HCT116 (cell line): ENCODE measurements at regions not wholly inside any gene's neighbourhood (a gene's known extent, or its start where the extent isn't known, plus 50 kb on each side); places are given as distances from the start of the nearest gene placed in this dataset.

Source experiments
- ATAC-seq: fragments of 200-7000 bp; cut with Tn5 transposase; 2 replicates; pipeline ENCODE4 v1.9.1; 2020; ENCODE audit warnings: mild to moderate bottlenecking, moderate library complexity
- BruUV-seq: library from RNA; stranded (reverse); fragments of 400-500 nt; replicated peaks from 2 replicates; lab custom pipeline; 2021; lab: Mats Ljungman, UMichigan
- CTCF ChIA-PET: fragments of 300-600 bp; sonication (Branson Sonifier 250); formaldehyde crosslinking; loops from one replicate; lab custom pipeline; 2021; ENCODE audit warnings: antibody characterized with exemption; lab: Charles Lee
- POLR2A ChIA-PET: fragments of 300-600, 350-600 bp; sonication (Branson Sonifier 250); formaldehyde crosslinking; loops from one replicate; lab custom pipeline; 2021; ENCODE audit warnings: antibody characterized with exemption; lab: Charles Lee
- RAD21 ChIA-PET, 2 experiments: fragments of 300-600 bp; sonication (Branson Sonifier 250); formaldehyde crosslinking; loops; one replicate each; lab custom pipeline; 2023; ENCODE audit warnings: low total read pairs in 2 of 2; ENCODE audit not compliant: uncharacterized antibody in 2 of 2, unreplicated experiment in 2 of 2, low non-redundant PET in 1 of 2; lab: Charles Lee
- DNase-seq: peaks from one replicate; pipeline ENCODE4 v3.0.0-alpha.2; 2010; ENCODE audit warnings: low read depth, low spot score
- H2AFZ ChIP-seq: fragments of 200-600 bp; shearing (Covaris generic), sonication (generic); 2 replicates; pipeline ENCODE4 v1.6.1; 2017; ENCODE audit warnings: low read depth, mixed run types, mixed read lengths, antibody characterized with exemption, low read length; ENCODE audit not compliant: poor library complexity, severe bottlenecking
- H3K27ac ChIP-seq: 2 replicates; pipeline ENCODE4 v1.5.1; 2012; ENCODE audit warnings: low read depth, low read length
- H3K27me3 ChIP-seq: fragments of 200-600 bp; sonication (generic); 2 replicates; pipeline ENCODE4 v1.6.1; 2016; ENCODE audit warnings: mixed run types, low read length, mixed read lengths; ENCODE audit not compliant: insufficient read depth
- H3K36me3 ChIP-seq, 2 experiments: fragments of 200-500 bp in 1 of 2; fragments of 200-600 bp in 1 of 2; sonication (Bioruptor generic) in 1 of 2; sonication (generic) in 1 of 2; 2 replicates each; pipeline versions ENCODE4 v1.5.1 to v1.6.1; 2014 to 2016; ENCODE audit warnings: low read length in 2 of 2, inconsistent platforms in 1 of 2, mixed read lengths in 1 of 2, mixed run types in 1 of 2; ENCODE audit not compliant: insufficient read depth in 2 of 2, control insufficient read depth in 1 of 2
- H3K4me1 ChIP-seq, 2 experiments: fragments of 200-600 bp in 1 of 2; sonication (generic) in 1 of 2; 2 replicates each; pipeline versions ENCODE4 v1.5.1 to v1.6.1; 2012 to 2017; ENCODE audit warnings: low read length in 2 of 2, inconsistent platforms in 1 of 2, mild to moderate bottlenecking in 1 of 2, mixed read lengths in 1 of 2, mixed run types in 1 of 2, moderate library complexity in 1 of 2; ENCODE audit not compliant: insufficient read depth in 2 of 2, control insufficient read depth in 1 of 2
- H3K4me2 ChIP-seq: fragments of 200-600 bp; sonication (generic); 2 replicates; pipeline ENCODE4 v1.6.1; 2017; ENCODE audit warnings: mixed run types, low read length, mixed read lengths
- H3K4me3 ChIP-seq, 2 experiments: fragments of 200-600 bp in 1 of 2; sonication (generic) in 1 of 2; replicated peaks in 1 of 2; 2 replicates each; pipeline ENCODE4 v1.5.1; 2011 to 2016; ENCODE audit warnings: low read length in 2 of 2, control low read depth in 1 of 2, low read depth in 1 of 2, mild to moderate bottlenecking in 1 of 2, mixed read lengths in 1 of 2, mixed run types in 1 of 2
- H3K79me2 ChIP-seq: fragments of 200-600 bp; sonication (generic); 2 replicates; pipeline ENCODE4 v1.6.1; 2017; ENCODE audit warnings: mild to moderate bottlenecking, mixed run types, low read length, moderate library complexity, mixed read lengths; ENCODE audit not compliant: insufficient read depth
- H3K9ac ChIP-seq: fragments of 200-600 bp; sonication (generic); 2 replicates; pipeline ENCODE4 v1.6.1; 2016; ENCODE audit warnings: low read length, mixed read lengths
- H3K9me2 ChIP-seq: fragments of 200-600 bp; sonication (generic), shearing (Covaris generic); 2 replicates; pipeline ENCODE4 v1.6.1; 2017; ENCODE audit warnings: mixed run types, mild to moderate bottlenecking, moderate library complexity; ENCODE audit not compliant: insufficient read depth
- H3K9me3 ChIP-seq, 2 experiments: fragments of 200-500 bp in 1 of 2; fragments of 200-600 bp in 1 of 2; sonication (Bioruptor generic) in 1 of 2; sonication (generic) in 1 of 2; 2 replicates each; pipeline ENCODE4 v1.6.1; 2014 to 2017; ENCODE audit warnings: low read length in 2 of 2, mixed read lengths in 2 of 2, inconsistent platforms in 1 of 2, low read depth in 1 of 2, mild to moderate bottlenecking in 1 of 2, mixed run types in 1 of 2, moderate library complexity in 1 of 2; ENCODE audit not compliant: control insufficient read depth in 1 of 2, insufficient read depth in 1 of 2
- H4K20me1 ChIP-seq: fragments of 200-600 bp; sonication (generic), shearing (Covaris generic); 2 replicates; pipeline ENCODE4 v1.6.1; 2017; ENCODE audit warnings: mixed run types, mild to moderate bottlenecking, moderate library complexity; ENCODE audit not compliant: insufficient read depth
- CBX3 ChIP-seq: IDR thresholded peaks from 2 replicates; pipeline ENCODE4 v1.6.1; 2012; ENCODE audit warnings: low read depth
- EGR1 ChIP-seq: IDR thresholded peaks from 2 replicates; pipeline ENCODE4 v1.6.1; 2012; ENCODE audit warnings: low read depth
- ELF1 ChIP-seq: IDR thresholded peaks from 2 replicates; pipeline ENCODE4 v1.6.1; 2012; ENCODE audit warnings: low read depth, borderline replicate concordance
- JUND ChIP-seq: IDR thresholded peaks from 2 replicates; pipeline ENCODE4 v1.6.1; 2012
- POLR2A ChIP-seq: IDR thresholded peaks from 2 replicates; pipeline ENCODE4 v1.7.0; 2011; ENCODE audit warnings: borderline replicate concordance; ENCODE audit not compliant: insufficient read depth, insufficient read length; ENCODE audit errors: extremely low read depth
- POLR2AphosphoS5 ChIP-seq: IDR thresholded peaks from 2 replicates; pipeline ENCODE4 v1.6.1; 2011; ENCODE audit warnings: mild to moderate bottlenecking, low read depth, low read length, moderate library complexity
- SIN3A ChIP-seq: IDR thresholded peaks from 2 replicates; pipeline ENCODE4 v1.6.1; 2012; ENCODE audit warnings: low read depth
- SRF ChIP-seq: IDR thresholded peaks from 2 replicates; pipeline ENCODE4 v1.6.1; 2012; ENCODE audit warnings: low read depth
- YY1 ChIP-seq: IDR thresholded peaks from 2 replicates; pipeline ENCODE4 v1.6.1; 2011; ENCODE audit warnings: low read length, low read depth, moderate library complexity, mild to moderate bottlenecking; ENCODE audit not compliant: insufficient replicate concordance; ENCODE audit errors: extremely low read depth
- ZFX ChIP-seq: fragments of 450-650 bp; IDR thresholded peaks from 2 replicates; pipeline ENCODE4 v1.6.1; 2017
- intact Hi-C: fragments of 100-400 bp; cut with micrococcal nuclease; formaldehyde crosslinking; loops from 2 replicates; pipeline ENCODE4 v1.10.0; 2022
- TF ChIP-seq, protein P1 (sequence below): IDR thresholded peaks from 2 replicates; pipeline ENCODE4 v1.6.1; 2012; ENCODE audit warnings: low read depth
- TF ChIP-seq, protein P2 (sequence below): IDR thresholded peaks from 2 replicates; pipeline ENCODE4 v1.6.1; 2012
- TF ChIP-seq, protein P3 (sequence below): IDR thresholded peaks from 2 replicates; pipeline ENCODE4 v1.6.1; 2011; ENCODE audit warnings: mild to moderate bottlenecking, low read length, moderate library complexity; ENCODE audit not compliant: insufficient replicate concordance; ENCODE audit errors: extremely low read depth

DNA sequence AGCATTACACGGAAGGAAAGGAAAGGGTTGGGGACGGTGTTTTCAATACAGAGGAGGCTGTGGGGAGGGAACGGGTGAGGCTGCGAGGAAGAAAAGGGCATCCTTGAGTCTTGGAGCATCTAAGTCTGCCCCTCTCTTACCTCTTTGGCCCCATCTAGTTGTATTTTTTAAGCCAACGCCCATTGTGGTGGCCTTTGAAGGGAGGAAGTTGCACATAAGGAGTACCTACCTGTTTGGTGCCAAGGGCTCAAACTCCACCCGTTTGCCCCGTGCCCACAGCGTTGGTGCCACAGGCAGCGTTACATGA is 146.1 kb upstream of the UMPS start:
- ATAC-seq, result no peak; the same call in 1 of the 2 replicates
- H3K27ac ChIP-seq, result no peak overlapping the region
- TF ChIP-seq ELF1, result no peak
- no peak for TF ChIP-seq POLR2AphosphoS5
- no peak for TF ChIP-seq SIN3A
- TF ChIP-seq POLR2A, result no peak
- TF ChIP-seq, protein P1, sequence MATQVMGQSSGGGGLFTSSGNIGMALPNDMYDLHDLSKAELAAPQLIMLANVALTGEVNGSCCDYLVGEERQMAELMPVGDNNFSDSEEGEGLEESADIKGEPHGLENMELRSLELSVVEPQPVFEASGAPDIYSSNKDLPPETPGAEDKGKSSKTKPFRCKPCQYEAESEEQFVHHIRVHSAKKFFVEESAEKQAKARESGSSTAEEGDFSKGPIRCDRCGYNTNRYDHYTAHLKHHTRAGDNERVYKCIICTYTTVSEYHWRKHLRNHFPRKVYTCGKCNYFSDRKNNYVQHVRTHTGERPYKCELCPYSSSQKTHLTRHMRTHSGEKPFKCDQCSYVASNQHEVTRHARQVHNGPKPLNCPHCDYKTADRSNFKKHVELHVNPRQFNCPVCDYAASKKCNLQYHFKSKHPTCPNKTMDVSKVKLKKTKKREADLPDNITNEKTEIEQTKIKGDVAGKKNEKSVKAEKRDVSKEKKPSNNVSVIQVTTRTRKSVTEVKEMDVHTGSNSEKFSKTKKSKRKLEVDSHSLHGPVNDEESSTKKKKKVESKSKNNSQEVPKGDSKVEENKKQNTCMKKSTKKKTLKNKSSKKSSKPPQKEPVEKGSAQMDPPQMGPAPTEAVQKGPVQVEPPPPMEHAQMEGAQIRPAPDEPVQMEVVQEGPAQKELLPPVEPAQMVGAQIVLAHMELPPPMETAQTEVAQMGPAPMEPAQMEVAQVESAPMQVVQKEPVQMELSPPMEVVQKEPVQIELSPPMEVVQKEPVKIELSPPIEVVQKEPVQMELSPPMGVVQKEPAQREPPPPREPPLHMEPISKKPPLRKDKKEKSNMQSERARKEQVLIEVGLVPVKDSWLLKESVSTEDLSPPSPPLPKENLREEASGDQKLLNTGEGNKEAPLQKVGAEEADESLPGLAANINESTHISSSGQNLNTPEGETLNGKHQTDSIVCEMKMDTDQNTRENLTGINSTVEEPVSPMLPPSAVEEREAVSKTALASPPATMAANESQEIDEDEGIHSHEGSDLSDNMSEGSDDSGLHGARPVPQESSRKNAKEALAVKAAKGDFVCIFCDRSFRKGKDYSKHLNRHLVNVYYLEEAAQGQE, result no peak
- TF ChIP-seq ZFX, result no peak
- TF ChIP-seq EGR1, result no peak
- no peak for TF ChIP-seq YY1
- TF ChIP-seq, protein P2, sequence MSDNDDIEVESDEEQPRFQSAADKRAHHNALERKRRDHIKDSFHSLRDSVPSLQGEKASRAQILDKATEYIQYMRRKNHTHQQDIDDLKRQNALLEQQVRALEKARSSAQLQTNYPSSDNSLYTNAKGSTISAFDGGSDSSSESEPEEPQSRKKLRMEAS, result no peak
- no peak for TF ChIP-seq CBX3
- TF ChIP-seq SRF, result no peak
- no peak for TF ChIP-seq JUND
- TF ChIP-seq, protein P3, sequence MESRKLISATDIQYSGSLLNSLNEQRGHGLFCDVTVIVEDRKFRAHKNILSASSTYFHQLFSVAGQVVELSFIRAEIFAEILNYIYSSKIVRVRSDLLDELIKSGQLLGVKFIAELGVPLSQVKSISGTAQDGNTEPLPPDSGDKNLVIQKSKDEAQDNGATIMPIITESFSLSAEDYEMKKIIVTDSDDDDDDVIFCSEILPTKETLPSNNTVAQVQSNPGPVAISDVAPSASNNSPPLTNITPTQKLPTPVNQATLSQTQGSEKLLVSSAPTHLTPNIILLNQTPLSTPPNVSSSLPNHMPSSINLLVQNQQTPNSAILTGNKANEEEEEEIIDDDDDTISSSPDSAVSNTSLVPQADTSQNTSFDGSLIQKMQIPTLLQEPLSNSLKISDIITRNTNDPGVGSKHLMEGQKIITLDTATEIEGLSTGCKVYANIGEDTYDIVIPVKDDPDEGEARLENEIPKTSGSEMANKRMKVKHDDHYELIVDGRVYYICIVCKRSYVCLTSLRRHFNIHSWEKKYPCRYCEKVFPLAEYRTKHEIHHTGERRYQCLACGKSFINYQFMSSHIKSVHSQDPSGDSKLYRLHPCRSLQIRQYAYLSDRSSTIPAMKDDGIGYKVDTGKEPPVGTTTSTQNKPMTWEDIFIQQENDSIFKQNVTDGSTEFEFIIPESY, result no peak
- TF ChIP-seq, all 23 proteins: peak for 0
- CTCF ChIA-PET, result no interaction called here
- no peaks in the 10 kb centered on the region for H3K79me2 ChIP-seq
- POLR2A ChIA-PET, result interaction anchor here (0.5 kb wide), 1 partner anchor 35 kb away, joined by 4 read pairs; no protein-coding TSS in a partner anchor
- no peaks in the 10 kb centered on the region for H3K27me3 ChIP-seq
- no peaks in the 10 kb centered on the region for H4K20me1 ChIP-seq
- H3K36me3 ChIP-seq, result no peaks in the 10 kb centered on the region
- RAD21 ChIA-PET, result interaction anchor here in 1 of 2 experiments (0.7 kb wide), 1 partner anchor 28 kb away, joined by 3 read pairs; no protein-coding TSS in a partner anchor
- peak overlapping the region; percentile 39 to 69 for H3K4me3 ChIP-seq
- no TSS peak for BruUV-seq
- intact Hi-C loops, result no loop called here
- peak overlapping the region; percentile 72 for H2AFZ ChIP-seq
- H3K9me3 ChIP-seq, result no peaks in the 10 kb centered on the region
- no peaks in the 10 kb centered on the region for H3K9me2 ChIP-seq
- peak overlapping the region; percentile 92 for H3K4me2 ChIP-seq
- H3K9ac ChIP-seq, result peak overlapping the region; percentile 43; the same call in 1 of the 2 replicates
- no peak for DNase-seq
- peaks cover 3 to 31% of the 10 kb centered on the region in 2 experiments; a peak in 3 of 4 replicates for H3K4me1 ChIP-seq
